ENCODE measurements at regions not wholly inside any gene's neighbourhood (a gene's known extent, or its start where the extent isn't known, plus 50 kb on each side); places are given as distances from the start of the nearest gene placed in this dataset.

DNA sequence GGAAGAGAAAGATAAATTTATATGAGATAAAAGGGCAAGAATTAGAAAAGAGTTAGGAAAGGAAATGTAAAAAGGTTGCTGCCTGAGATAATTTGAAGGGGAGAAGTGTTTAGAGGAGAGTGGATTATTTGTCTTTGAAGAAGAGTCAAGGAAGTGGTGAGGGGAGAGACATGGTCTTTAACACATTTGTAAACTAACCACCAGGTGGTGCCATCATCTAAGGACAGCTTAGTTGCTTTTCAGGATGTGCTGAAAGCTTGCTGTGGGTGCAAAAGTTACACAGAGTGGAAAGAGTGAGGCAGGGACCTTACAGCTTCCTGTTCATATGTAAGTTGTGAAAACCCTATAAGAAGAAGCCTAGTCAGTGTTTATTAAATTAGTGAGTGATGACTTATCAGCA, 114.1 kb upstream of the DNAJC19 start:
- DNase-seq (ENCODE audit: low spot score) (no peak), ATAC-seq (ENCODE audit: low FRiP score) (no peak)
- TF ChIP-seq CTCF (IDR thresholded peaks at IDR 0.05) = no peak

GRCh38 chr3:181086011-181086410, 96.5 kb upstream of the DNAJC19 start:
- TF ChIP-seq CTCF (IDR thresholded peaks at IDR 0.05) = no peak
- no peak for DNase-seq (ENCODE audit: low spot score)
- ATAC-seq (ENCODE audit: low FRiP score) = no peak

DNA sequence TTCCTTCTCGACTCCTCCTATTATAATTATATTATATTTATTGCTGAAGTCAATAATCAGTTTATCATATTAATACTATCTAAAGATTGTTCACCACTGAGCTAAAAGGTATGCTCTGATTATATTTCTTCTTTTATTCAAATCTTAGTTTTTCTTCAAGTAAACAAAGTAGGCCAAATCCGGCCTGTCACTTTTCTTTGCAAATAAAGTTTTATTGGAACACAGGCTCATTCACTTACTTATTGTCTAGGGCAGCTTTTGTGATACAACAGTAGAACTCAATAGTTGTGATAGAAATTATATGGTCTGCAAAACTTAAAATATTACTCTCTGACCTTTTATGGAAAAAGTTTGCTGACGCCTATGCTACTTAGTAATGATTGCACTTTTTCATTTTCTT, 92.4 kb upstream of the DNAJC19 start:
- ATAC-seq (ENCODE audit: low FRiP score) = no peak
- TF ChIP-seq CTCF (IDR thresholded peaks at IDR 0.05) = no peak

GRCh38 chr3:181076558-181076957, 87.0 kb upstream of the DNAJC19 start:
- TF ChIP-seq CTCF (IDR thresholded peaks at IDR 0.05) = no peak
- ATAC-seq (ENCODE audit: low FRiP score) (no peak), DNase-seq (ENCODE audit: low spot score) (no peak)

More for the DNA sequence above, 92.4 kb upstream of the DNAJC19 start:
- no peak for DNase-seq (ENCODE audit: low spot score)

DNA sequence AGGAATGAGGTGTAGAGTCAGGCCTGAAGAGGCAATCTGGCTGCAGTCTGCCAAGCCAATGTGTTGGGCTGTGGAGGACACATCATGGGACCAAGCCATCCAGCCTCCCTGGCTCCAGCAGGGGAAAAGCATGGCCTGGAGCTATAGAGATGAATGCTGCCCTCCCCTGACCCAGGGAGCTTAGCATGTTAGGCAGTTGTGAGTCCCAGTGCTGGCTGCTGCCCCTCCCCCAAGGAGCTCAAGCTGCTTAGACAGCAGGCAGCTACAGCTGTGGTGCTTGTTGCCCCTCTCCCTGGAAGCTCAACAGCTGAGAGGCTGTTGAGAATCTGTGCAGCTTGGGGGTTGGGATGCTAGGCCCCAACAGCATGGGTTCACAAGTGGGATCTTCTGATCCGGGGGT, 85.6 kb upstream of the DNAJC19 start:
- TF ChIP-seq CTCF (IDR thresholded peaks at IDR 0.05) = no peak
- DNase-seq (ENCODE audit: low spot score) (no peak), ATAC-seq (ENCODE audit: low FRiP score) (no peak)

GRCh38 chr3:181066143-181067087, 76.9 kb upstream of the DNAJC19 start:
- ATAC-seq (ENCODE audit: low FRiP score) (no peak), DNase-seq (ENCODE audit: low spot score) (no peak)
- no peak for TF ChIP-seq CTCF (IDR thresholded peaks at IDR 0.05)
